Cardiac muscle cell (in vitro differentiated cells and primary cell): ENCODE measurements at regions not wholly inside any gene's neighbourhood (a gene's known extent, or its start where the extent isn't known, plus 50 kb on each side); places are given as distances from the start of the nearest gene placed in this dataset.

Source experiments
- DNase-seq, 2 donors: peaks; one replicate each; pipeline versions ENCODE4 v3.0.0 to v3.0.0-alpha.2; 2010 to 2017; ENCODE audit warnings: low read depth in 1 of 2, low spot score in 1 of 2
- H3K27ac ChIP-seq: fragments of 200-600 bp; sonication (generic); 2 replicates; pipeline ENCODE4 v1.5.1; 2016
- H3K27me3 ChIP-seq: fragments of 200-600 bp; sonication (generic); 2 replicates; pipeline ENCODE4 v1.6.0; 2016; ENCODE audit warnings: control low read depth
- H3K36me3 ChIP-seq: fragments of 200-600 bp; sonication (generic); 2 replicates; pipeline ENCODE4 v1.5.1; 2016; ENCODE audit warnings: control low read depth
- H3K4me1 ChIP-seq: fragments of 200-600 bp; sonication (generic); 2 replicates; pipeline ENCODE4 v1.8.1; 2017; ENCODE audit warnings: low read depth, mild to moderate bottlenecking, mixed run types
- H3K4me3 ChIP-seq: fragments of 200-600 bp; sonication (generic); 2 replicates; pipeline ENCODE4 v1.5.1; 2016; ENCODE audit warnings: mild to moderate bottlenecking
- H3K9me3 ChIP-seq: fragments of 200-600 bp; sonication (generic); 2 replicates; pipeline ENCODE4 v1.5.1; 2017; ENCODE audit warnings: low read depth, mild to moderate bottlenecking, control low read depth
- TF ChIP-seq, protein P1 (sequence below): IDR thresholded peaks from 2 replicates; pipeline ENCODE4 v1.5.1; 2012; ENCODE audit warnings: low read depth, mild to moderate bottlenecking, low read length

DNA sequence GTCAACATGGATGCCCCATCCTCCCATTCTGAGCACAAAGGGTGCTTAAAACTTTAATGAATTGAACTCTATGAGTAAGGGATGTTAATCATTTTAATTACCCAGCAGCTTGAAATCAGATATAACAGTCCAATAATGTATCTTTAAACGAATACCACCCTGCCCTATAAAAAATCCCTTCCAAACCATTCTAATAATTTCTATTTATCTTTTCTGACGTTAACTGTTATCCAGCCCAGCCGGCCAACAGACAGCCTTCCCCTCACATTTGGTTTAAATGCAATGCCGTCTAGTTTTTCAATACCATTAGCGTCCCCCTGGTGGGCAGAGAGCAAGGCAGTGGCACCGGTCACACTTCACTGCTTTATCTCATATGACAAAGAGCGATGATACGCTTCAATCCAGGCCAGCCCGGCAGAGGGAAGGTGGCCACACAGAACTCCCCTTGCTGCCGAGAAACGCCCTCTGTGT lies 402.2 kb upstream of the ZNF507 start:
- TF ChIP-seq, protein P1, sequence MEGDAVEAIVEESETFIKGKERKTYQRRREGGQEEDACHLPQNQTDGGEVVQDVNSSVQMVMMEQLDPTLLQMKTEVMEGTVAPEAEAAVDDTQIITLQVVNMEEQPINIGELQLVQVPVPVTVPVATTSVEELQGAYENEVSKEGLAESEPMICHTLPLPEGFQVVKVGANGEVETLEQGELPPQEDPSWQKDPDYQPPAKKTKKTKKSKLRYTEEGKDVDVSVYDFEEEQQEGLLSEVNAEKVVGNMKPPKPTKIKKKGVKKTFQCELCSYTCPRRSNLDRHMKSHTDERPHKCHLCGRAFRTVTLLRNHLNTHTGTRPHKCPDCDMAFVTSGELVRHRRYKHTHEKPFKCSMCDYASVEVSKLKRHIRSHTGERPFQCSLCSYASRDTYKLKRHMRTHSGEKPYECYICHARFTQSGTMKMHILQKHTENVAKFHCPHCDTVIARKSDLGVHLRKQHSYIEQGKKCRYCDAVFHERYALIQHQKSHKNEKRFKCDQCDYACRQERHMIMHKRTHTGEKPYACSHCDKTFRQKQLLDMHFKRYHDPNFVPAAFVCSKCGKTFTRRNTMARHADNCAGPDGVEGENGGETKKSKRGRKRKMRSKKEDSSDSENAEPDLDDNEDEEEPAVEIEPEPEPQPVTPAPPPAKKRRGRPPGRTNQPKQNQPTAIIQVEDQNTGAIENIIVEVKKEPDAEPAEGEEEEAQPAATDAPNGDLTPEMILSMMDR = no peak
- no peaks in the 10 kb centered on the region for H3K36me3 ChIP-seq
- no peak overlapping the region for H3K27ac ChIP-seq
- no peaks in the 10 kb centered on the region for H3K4me1 ChIP-seq
- H3K27me3 ChIP-seq = no peaks in the 10 kb centered on the region
- no peaks in the 10 kb centered on the region for H3K9me3 ChIP-seq
- peak in 1 of 2 donors; percentile 26 for DNase-seq
- H3K4me3 ChIP-seq = no peak overlapping the region

DNA sequence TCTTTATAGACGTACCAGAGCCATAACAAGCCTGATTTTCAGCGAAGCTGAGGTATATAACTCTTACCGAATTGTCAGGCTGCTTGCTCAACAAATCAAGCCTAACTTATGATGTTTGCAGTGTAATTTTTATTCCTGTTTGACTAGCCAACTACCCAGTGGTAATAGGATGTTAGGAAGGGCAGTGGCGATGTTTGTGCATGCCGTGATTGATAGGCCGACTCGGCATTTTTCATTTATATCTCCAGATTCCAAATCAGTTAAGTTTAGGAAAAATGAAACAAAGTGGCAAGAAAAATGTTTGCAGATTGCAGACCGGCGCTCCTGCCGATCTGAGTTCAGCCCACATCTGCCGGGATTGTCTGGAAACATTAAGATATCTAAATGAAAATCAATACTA lies 401.6 kb upstream of the ZNF507 start:
- TF ChIP-seq, protein P1 = no peak
- Histone ChIP-seq H3K4me3 (no peak overlapping the region), H3K9me3 (no peaks in the 10 kb centered on the region), H3K27me3 (no peaks in the 10 kb centered on the region), H3K4me1 (no peaks in the 10 kb centered on the region), H3K36me3 (no peaks in the 10 kb centered on the region), H3K27ac (no peak overlapping the region)
- DNase-seq = no peak

DNA sequence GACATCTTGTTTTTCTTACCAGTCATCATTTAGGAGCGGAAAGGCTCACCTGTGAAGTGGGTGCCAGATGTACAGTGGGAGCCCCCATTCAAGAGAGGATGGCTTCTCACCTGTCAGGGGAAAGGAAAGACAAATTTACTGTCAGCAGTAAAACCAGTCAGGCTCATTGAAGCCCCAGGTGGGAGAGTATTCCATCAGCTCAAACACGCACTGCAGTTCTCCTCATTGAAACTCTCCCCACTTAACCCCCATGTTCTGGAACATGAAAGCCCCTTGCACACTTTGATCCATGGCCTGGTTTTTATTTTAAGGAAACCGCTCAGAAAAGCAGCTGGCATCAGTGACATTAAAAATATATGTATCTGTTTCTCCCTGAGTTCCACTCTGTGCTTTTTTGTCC lies 401.1 kb upstream of the ZNF507 start:
- Histone ChIP-seq H3K27ac (no peak overlapping the region), H3K27me3 (no peaks in the 10 kb centered on the region), H3K4me3 (no peak overlapping the region), H3K4me1 (no peaks in the 10 kb centered on the region), H3K9me3 (no peaks in the 10 kb centered on the region), H3K36me3 (no peaks in the 10 kb centered on the region)
- TF ChIP-seq, protein P1 = no peak
- no peak for DNase-seq

DNA sequence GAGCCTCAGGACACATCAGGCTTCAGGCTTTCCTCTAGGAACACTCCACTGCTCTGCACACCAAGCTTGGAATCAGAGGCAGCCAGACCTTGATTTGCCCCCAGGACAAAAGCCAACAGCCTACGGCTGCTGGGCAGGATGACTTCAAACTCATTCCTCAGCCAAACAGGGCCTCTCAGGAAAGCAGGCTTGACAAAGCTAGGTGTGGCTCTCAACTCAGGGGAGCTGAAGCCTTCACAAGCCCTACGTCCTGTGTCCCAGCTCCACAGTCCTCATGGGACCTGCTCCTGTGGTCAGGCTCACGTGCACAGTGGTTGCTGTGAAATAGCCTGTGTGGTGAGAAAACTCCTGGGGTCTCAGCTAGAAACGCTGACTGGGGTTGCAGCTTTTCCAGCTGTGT lies 398.9 kb upstream of the ZNF507 start:
- no peak overlapping the region for H3K4me3 ChIP-seq
- TF ChIP-seq, protein P1 = no peak
- no peaks in the 10 kb centered on the region for H3K27me3 ChIP-seq
- no peaks in the 10 kb centered on the region for H3K9me3 ChIP-seq
- H3K4me1 ChIP-seq = no peaks in the 10 kb centered on the region
- no peaks in the 10 kb centered on the region for H3K36me3 ChIP-seq
- no peak for DNase-seq
- no peak overlapping the region for H3K27ac ChIP-seq

DNA sequence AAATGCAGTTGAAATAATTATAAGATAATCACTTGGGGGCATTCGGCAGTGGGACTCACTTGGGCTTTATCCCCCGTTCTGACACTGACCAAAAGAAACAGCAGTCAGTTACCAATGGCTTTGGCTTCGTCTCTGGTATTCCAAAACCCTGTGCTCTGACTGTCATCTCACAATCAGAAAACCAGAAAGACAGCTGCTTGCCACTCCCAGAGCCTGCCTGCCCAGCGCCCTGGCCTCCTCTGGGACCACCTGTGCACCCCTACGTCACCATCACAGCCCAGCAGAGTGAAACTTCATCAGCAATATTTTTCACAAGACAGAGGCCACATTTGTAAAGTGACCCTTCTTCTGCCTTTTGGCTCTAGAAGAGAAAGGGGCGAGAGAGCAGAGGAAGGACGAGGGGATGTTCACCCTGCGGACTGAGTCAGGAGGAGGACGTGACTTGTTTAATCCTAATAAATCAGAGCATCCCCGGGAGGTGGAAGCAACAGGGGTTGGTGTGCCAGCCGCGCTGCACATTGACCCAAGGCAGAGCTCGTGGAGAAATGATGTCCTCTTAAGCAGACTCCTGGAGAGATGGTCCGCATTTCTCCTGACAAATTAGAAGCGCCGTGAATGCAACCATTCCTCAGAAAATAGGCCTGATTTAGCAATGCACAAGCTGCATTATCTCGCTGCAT lies 397.8 kb upstream of the ZNF507 start:
- H3K27ac ChIP-seq = no peak overlapping the region
- no peak overlapping the region for H3K4me3 ChIP-seq
- no peak for DNase-seq
- no peaks in the 10 kb centered on the region for H3K36me3 ChIP-seq
- H3K4me1 ChIP-seq = no peaks in the 10 kb centered on the region
- TF ChIP-seq, protein P1 = no peak
- H3K27me3 ChIP-seq = no peaks in the 10 kb centered on the region
- H3K9me3 ChIP-seq = no peaks in the 10 kb centered on the region
